ENCODE measurements at regions not wholly inside any gene's neighbourhood (a gene's known extent, or its start where the extent isn't known, plus 50 kb on each side); places are given as distances from the start of the nearest gene placed in this dataset.

- TF ChIP-seq CTCF (IDR thresholded peaks at IDR 0.05) (no peak), POLR2AphosphoS5 (IDR thresholded peaks at IDR 0.05) (no peak), POLR2A (IDR thresholded peaks at IDR 0.05) (no peak), EP300 (IDR thresholded peaks at IDR 0.05; ENCODE audit: low read depth) (no peak)
Observed at GRCh38 chr18:25713103-25713502, 361.1 kb upstream of the ZNF521 start.

All from transverse colon (tissue), 4 donors.